ENCODE measurements at regions not wholly inside any gene's neighbourhood (a gene's known extent, or its start where the extent isn't known, plus 50 kb on each side); places are given as distances from the start of the nearest gene placed in this dataset.

- no peak for TF ChIP-seq POLR2A (IDR thresholded peaks at IDR 0.05; ENCODE audit: low read length)
- no peak for TF ChIP-seq GATA1 (IDR thresholded peaks at IDR 0.05; ENCODE audit: low read depth, low read length)
These were observed 111.9 kb upstream of the PPARGC1A start for GRCh38 chr4:24001486-24002329.
